Choroid plexus epithelial cell (primary cell): ENCODE measurements at regions not wholly inside any gene's neighbourhood (a gene's known extent, or its start where the extent isn't known, plus 50 kb on each side); places are given as distances from the start of the nearest gene placed in this dataset.

Experiments used
- DNase-seq: peaks from one replicate; pipeline ENCODE4 v3.0.0-alpha.2; 2010; ENCODE audit warnings: low read depth
- H3K4me3 ChIP-seq: 2 replicates; pipeline ENCODE4 v1.5.1; 2011; ENCODE audit warnings: low read depth, mild to moderate bottlenecking, control low read depth, low read length, moderate library complexity
- CTCF ChIP-seq: conservative IDR thresholded peaks from 2 replicates; pipeline ENCODE4 v1.5.1; 2011; ENCODE audit warnings: low read depth, mild to moderate bottlenecking, control low read depth, inconsistent platforms, low read length, moderate library complexity

- H3K4me3 ChIP-seq = no peak overlapping the region
- TF ChIP-seq CTCF = no peak
- DNase-seq = no peak
Measured at GRCh38 chr9:89793551-89793950, 188.7 kb downstream of the GADD45G start.

- DNase-seq = no peak
- H3K4me3 ChIP-seq = no peak overlapping the region
- no peak for TF ChIP-seq CTCF
Measured at GRCh38 chr9:89794918-89795317, 190.1 kb downstream of the GADD45G start.

DNA sequence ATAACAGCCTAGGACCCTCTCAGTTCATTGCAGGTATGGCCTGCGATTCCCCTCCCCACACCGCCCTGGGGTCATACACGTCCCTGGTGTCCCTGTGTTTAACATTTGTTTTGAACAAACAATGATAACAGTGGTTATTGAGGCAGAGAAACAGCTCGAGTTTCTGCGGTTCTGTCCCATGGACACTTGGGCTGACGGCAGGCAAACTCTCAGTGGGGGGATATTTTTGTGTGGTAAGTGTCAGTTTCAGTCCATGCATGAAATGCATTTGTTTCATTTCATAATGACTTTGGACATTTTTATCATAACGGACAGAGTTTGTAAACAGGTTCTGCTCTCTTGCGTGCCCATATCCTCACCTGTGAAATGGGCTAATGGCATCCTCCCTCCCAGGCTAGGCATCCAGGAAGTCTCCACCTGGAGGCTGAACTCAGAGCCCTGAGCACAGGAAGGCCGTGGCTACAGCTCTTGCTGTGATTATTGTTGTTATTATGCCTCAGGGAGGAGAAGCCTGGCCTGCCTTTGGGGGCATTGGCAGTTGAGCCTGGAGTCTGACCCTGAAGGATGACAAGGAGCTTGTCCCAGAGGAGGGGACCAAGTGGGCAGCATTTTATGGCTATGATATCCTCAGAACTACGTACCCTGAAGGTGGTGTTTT lies 190.9 kb downstream of the GADD45G start:
- DNase-seq = no peak
- no peak overlapping the region for H3K4me3 ChIP-seq
- TF ChIP-seq CTCF = no peak

DNA sequence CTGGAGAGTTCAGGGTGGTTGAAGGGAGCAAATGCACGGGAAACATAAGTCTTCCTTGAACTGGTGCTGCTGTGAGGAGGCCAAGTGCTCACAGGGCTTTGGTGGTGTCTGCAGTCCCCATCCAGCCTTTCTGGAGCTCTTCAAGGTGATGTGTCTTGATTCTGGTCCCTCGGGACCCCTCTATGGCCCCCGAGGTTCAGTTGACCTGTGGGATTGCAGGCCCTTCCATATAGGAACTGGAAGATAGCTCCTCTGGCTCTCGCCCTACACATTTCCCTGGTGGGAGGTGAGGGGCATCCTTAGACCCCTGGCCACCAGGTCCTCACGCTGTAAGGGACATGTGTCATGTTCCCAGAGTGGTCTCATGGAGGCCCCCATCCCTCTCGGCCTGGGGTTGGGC lies 191.8 kb downstream of the GADD45G start:
- H3K4me3 ChIP-seq = no peak overlapping the region
- TF ChIP-seq CTCF = no peak
- no peak for DNase-seq

GRCh38 chr9:89797255-89797654 lies 192.4 kb downstream of the GADD45G start:
- H3K4me3 ChIP-seq = no peak overlapping the region
- TF ChIP-seq CTCF = no peak
- DNase-seq = no peak

- no peak for TF ChIP-seq CTCF
- DNase-seq = no peak
- no peak overlapping the region for H3K4me3 ChIP-seq
Measured at GRCh38 chr9:89797937-89798455, 193.2 kb downstream of the GADD45G start.

DNA sequence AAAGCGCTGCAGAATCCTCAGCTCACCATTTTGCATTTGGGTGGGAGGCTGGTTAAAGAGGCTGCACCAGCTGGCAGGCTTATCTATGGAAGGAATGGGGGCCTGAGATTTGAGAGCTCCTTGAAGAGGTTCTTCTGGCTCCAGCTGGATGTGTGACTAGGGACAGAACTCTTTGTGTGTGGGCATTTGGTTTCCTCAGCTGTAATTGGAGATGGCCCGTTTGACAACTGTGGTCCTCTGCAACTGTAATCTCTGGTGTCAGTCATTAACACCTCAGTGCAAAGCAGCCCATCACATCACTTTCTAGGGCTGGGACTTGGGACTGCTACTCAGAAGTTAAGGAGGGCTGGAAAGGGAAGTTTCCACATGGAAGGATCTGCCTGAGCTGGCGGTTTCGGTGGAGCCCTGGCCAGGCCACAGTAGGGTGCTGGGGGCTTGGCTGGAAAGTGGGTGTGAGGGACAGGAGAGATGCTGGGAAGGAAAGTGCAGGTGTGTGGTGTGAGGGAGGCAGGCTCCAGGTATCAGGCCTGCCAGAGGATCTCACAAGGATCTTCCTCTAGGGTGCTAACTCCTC lies 193.8 kb downstream of the GADD45G start:
- no peak for DNase-seq
- no peak overlapping the region for H3K4me3 ChIP-seq
- no peak for TF ChIP-seq CTCF
